ENCODE measurements at regions not wholly inside any gene's neighbourhood (a gene's known extent, or its start where the extent isn't known, plus 50 kb on each side); places are given as distances from the start of the nearest gene placed in this dataset.
"Not testable (repeated sequence)": the region's sequence is repeated elsewhere in the genome, so short reads cannot be mapped to it uniquely, and the experiment has no call there.

GRCh38 chr1:99062192-99062591, 57.5 kb upstream of the PLPPR5 start:
- no peak for DNase-seq

DNA sequence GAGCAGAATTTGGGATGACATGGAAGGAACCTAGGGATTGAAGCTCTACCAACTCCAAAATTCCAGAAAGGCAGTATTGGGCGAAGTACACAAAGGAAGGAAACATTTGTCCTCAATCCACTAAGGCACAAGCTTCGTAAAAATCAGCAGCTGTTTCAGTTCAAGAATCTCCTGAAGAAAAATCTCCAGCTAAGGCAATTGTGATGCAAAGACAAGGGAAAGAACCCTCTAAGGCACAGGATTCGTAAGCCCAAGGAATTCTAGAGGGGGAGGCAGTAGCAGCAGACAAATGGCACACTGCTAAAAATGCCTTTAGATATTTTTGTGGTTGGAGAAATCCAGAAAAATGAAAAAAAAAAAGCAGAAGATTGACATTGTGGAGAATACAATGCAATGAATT, 64.5 kb upstream of the PLPPR5 start:
- no peak for DNase-seq

GRCh38 chr1:99078529-99078928, 73.9 kb upstream of the PLPPR5 start:
- not testable (repeated sequence) for DNase-seq

DNA sequence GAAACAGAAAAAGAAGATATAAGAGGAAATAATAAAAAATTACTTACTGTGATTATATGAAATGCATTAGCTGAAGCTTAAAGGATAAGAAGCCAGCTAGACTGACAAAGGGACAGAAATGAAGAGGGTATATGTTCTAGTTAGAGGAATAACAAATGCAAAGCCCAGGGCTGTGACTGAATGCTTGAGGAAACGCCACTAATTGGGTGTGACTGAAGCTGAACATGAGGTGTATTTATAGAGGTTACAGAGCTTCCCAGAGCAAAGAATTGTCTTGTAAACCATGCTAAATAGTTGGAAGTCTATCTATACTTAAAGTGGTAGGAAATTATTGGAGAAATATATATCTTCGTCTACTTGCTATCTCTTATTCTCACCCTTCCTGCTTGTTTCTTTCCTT, 77.7 kb upstream of the PLPPR5 start:
- no peak for DNase-seq

DNA sequence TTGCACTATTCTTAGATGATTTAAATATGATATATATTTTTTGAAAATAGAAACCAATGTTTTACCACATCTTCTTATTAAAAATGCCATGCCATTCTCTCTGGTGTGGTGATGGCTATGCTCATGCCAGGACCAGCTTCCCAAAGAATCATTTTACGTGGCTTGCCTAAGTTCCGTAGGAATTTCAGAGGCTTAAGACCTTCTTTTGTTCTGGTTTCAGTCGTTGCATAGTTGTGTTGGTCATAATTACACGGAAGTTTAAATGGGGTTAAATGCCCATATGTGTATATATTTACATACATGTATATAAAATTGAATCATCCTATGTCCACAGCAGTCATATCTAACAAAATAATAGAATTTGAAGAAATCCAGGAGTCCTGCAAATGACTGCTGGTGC, 78.7 kb upstream of the PLPPR5 start:
- DNase-seq, result no peak

DNA sequence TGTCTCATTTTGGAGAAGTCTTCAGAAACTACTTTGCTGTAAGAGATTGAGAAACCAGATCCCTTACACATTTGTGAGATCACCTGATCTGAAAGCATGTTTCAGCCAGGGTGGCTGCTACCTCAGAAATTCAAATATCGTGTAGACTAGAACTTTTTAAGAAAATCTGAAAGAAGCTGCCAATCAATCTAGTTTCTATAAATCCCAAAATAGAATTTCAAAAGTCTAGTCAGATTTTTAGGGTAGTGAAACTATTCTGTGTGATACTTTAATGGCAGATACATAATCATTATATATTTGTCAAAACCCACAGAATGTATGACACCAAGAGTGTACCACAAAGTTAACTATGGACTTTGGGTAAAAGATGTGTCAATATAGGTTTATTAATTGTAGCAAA, 79.9 kb upstream of the PLPPR5 start:
- no peak for DNase-seq

GRCh38 chr1:99086057-99086456, 81.4 kb upstream of the PLPPR5 start:
- DNase-seq, result no peak

DNA sequence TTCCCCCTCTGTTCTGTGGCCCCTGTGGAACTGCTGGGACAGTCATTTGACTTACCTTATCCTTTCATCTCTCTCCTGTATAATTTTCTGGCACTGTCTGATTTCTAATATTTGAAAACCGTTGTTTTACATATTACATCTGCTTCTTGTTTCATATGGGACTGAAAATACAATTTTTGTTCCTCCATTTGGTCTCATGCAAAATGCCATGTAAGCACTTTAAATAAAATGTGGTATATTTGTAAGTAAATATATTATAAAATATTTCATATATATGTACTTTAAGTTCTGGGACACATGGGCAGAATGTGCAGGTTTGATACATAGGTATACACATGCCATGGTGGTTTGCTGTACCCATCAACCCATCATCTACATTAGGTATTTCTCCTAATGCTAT, 93.9 kb upstream of the PLPPR5 start:
- no peak for DNase-seq

GRCh38 chr1:99106274-99106673, 101.6 kb upstream of the PLPPR5 start:
- no peak for DNase-seq

DNA sequence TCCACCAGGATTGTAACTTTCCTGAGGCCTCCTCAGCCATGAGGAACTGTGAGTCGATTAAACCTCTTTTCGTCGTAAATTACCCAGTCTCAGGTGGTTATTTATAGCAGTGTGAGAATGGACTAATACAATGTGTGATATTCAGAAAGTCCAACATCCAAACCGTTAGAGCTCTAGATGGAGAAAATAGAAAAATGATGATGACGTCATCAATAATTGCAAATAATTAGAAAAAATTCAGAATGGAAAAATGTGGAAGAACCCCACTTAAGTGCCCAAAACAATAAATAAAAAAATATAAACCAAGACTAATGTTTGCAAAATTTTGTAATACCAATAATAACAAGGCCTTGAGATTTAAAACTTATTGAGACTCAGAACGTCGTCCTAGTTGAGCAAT, 103.0 kb upstream of the PLPPR5 start:
- DNase-seq, result no peak

DNA sequence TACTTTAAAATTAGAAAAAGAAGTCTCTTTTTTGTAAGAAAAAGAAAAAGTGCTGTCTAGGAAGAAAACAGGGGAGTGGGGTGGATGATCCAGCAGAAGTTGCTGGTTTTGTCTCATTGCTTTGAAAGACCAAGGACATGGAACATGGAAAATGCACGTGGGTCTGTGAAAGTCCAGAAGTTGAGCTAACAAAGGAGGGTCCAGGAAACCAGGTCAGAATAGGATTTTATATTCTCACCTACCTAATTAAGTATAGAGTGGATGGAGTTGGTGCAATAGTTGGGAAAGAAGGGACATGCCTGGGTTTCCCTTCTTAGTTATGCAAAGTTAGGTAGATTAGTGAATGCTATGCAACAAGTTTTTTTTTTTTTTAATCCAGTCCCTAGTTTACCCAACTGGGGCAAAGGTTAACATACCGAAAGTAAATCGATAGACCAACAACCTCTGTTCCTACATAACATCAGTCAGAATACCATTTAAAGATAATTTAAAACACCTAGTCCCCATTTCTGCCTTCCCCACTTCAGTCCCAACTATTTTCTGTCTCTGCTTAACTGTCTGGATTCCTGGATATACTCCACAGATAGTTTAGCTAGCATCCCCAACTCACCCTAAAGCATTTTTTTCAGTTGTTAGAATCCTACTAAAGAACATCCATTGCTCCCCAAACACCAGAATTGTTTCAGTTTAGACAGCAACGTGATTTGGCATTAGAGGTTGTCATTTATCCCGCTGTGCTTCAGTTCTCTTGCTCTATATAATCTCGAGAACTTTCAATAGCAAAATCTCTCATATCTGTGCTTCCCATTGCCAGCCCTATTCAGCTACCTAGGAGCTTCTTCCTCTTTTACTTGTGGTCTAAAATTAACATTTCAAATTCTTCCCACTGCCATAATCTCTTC, 105.7 kb upstream of the PLPPR5 start:
- peak in 1 of 2 experiments; percentile 25 for DNase-seq

- DNase-seq, result no peak
These were observed 110.6 kb upstream of the PLPPR5 start for GRCh38 chr1:99115231-99115630.

- no peak for DNase-seq
These were observed 114.5 kb upstream of the PLPPR5 start for GRCh38 chr1:99119188-99119587.

- no peak for DNase-seq
These were observed 117.4 kb upstream of the PLPPR5 start for GRCh38 chr1:99122039-99122438.

DNA sequence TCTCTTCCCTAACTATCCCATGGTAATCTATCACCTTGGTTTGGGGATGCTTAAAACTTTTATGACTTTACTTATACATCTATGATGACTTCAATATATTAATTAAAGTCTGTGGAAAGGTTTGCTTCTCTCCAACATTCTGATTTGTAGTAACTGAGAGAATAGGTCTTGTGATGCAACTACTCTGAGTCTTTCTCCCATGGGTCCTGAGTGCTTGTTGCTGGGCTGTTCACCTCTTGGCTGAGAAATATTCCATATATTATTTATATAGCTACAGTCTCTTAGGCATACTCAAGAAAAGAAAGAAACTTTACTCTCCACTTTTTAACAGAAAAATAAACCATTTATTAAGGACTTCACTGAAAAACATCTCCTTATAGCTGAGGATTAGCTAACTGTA, 119.3 kb upstream of the PLPPR5 start:
- DNase-seq, result no peak

DNA sequence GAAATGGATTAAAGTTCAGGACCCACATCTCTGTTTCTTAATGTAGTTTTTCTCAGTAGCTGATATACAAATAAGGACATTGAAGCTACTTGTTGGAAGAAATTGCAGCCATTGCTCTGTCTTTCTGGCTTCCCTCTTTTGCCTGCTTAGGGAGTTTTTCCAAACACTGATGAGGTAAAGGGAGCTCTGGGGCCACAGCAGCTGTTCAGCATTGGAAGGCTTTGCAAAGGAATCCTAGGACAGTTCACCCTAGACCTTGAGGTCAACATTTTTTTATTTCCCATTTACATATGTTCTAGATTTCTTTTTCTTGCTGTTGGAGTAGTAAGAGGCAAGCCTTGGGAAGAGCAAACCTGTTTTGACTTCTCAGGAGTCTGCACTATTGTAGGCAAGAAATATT, 126.9 kb upstream of the PLPPR5 start:
- no peak for DNase-seq

DNA sequence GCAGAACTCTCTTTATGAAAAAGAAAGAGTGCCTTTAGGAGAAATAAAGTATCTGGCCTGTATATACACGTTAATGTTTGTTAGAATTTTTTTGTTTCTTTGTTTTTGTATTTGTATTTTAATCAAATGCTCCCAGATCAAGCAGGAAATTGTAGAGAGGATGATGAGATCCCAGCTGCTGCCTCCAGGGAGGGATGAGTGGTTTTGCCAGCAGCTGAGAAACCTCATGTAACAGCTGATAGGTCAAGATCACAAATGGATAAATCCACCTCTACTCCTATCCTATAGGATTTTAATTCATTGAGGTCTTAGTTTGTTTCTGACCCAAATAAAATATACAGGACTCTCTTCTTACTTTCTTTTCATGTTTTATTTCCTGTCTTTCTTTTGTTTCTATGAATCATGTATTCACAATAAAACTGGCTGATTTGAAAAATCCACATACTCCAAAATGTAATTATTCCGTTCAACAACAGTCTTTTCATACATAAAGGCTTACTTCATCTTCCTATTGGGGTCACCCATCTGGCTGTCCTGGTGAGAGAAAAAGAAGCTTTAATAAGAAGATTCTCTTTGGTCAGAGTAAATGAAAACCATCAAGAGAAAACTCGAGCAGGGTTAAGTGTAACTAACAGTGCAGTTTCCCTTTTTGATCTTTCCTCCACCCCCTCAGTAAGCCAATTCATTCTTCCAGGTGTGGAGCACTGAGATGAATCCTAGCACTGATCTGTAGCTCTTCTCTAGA, 129.3 kb upstream of the PLPPR5 start:
- no peak for DNase-seq

- DNase-seq, result no peak
These were observed 126.6 kb upstream of the PLPPR4 start for GRCh38 chr1:99137554-99138206.

DNA sequence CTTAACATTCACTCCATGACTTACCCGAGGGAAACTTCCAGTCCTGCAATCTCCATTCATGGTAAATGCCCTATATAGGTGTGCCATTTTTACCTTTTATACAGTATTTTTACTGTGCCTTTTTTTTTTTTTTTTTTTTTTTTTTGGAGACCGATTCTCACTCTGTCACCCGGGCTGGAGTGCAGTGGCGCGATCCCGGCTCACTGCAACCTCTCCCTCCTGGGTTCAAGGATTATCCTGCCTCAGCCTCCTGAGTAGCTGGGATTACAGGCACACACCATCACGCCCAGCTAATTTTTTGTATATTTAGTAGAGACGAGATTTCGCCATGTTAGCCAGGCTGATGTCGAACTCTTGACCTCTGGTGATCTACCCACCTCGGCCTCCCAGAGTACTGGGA, 124.4 kb upstream of the PLPPR4 start:
- no peak for DNase-seq

- no peak for DNase-seq
These were observed 118.0 kb upstream of the PLPPR4 start for GRCh38 chr1:99146129-99146848.

GRCh38 chr1:99149952-99150351, 114.3 kb upstream of the PLPPR4 start:
- DNase-seq, result no peak

- DNase-seq, result no peak
These were observed 112.2 kb upstream of the PLPPR4 start for GRCh38 chr1:99152132-99152531.

- DNase-seq, result no peak
These were observed 100.6 kb upstream of the PLPPR4 start for GRCh38 chr1:99163671-99164070.

All from Kasumi-1 (cell line).